K562 (cell line): ENCODE measurements at regions not wholly inside any gene's neighbourhood (a gene's known extent, or its start where the extent isn't known, plus 50 kb on each side); places are given as distances from the start of the nearest gene placed in this dataset.

ENCODE experiments used
- ATAC-seq: fragments of 200-7000 bp; cut with Tn5 transposase; 3 replicates; pipeline ENCODE4 v1.9.1; 2020; ENCODE audit warnings: moderate library complexity
- BruUV-seq: library from RNA; stranded (reverse); fragments of 400-500 nt; replicated peaks from 2 replicates; lab custom pipeline; 2021; lab: Mats Ljungman, UMichigan
- CTCF ChIA-PET: fragments of 300-600 bp; formaldehyde crosslinking; extraction: SDS; loops from one replicate; lab custom pipeline; 2021; ENCODE audit warnings: low intra/inter-chr PET ratio; lab: Yijun Ruan, JAX
- POLR2A ChIA-PET: fragments of 300-600, 350-650 bp; sonication (Branson Sonifier 250); formaldehyde crosslinking; extraction: SDS; loops from one replicate; lab custom pipeline; 2021; ENCODE audit warnings: antibody characterized with exemption, inconsistent platforms; lab: Yijun Ruan, JAX
- DNase-seq, 4 experiments: peaks; one replicate each; pipeline versions ENCODE4 v3.0.0 to v3.0.0-alpha.2; 2011 to 2018; ENCODE audit warnings: low spot score in 3 of 4, mixed read lengths in 3 of 4; ENCODE audit errors: extremely low read depth in 1 of 4
- FAIRE-seq: peaks from 2 replicates; lab custom pipeline; 2011; peaks lifted over from hg19 to GRCh38; lab: Jason Lieb, UNC
- H2AFZ ChIP-seq: 2 replicates; pipeline ENCODE4 v1.6.0; 2011; ENCODE audit warnings: low read depth, low read length, control low read depth, inconsistent platforms
- H3K27ac ChIP-seq: fragments of 200-600 bp; 3 replicates; pipeline ENCODE4 v1.8.0; 2011; ENCODE audit warnings: low read depth, mild to moderate bottlenecking, control low read depth, inconsistent platforms, low read length, moderate library complexity, mixed read lengths; ENCODE audit errors: extremely low read depth
- H3K27me3 ChIP-seq, 2 experiments: fragments of 300-600 bp in 1 of 2; 2 replicates in 1 of 2; 3 replicates in 1 of 2; pipeline versions ENCODE4 v1.6.0 to v1.8.0; 2011; ENCODE audit warnings: inconsistent platforms in 2 of 2, low read length in 2 of 2, mild to moderate bottlenecking in 1 of 2, mixed read lengths in 1 of 2, moderate library complexity in 1 of 2; ENCODE audit not compliant: control insufficient read depth in 2 of 2, insufficient read depth in 2 of 2
- H3K36me3 ChIP-seq: fragments of 300-600 bp; 3 replicates; pipeline ENCODE4 v1.8.0; 2011; ENCODE audit warnings: mild to moderate bottlenecking, low read length, inconsistent platforms; ENCODE audit not compliant: control insufficient read depth, insufficient read depth
- H3K4me1 ChIP-seq, 2 experiments: fragments of 200-600 bp in 1 of 2; replicated peaks in 1 of 2; 2 replicates in 1 of 2; 3 replicates in 1 of 2; pipeline versions ENCODE4 v1.5.1 to v1.8.0; 2011; ENCODE audit warnings: inconsistent platforms in 2 of 2, low read length in 2 of 2, mild to moderate bottlenecking in 1 of 2, mixed read lengths in 1 of 2, moderate library complexity in 1 of 2; ENCODE audit not compliant: control insufficient read depth in 2 of 2, insufficient read depth in 2 of 2
- H3K4me2 ChIP-seq: 2 replicates; pipeline ENCODE4 v1.6.1; 2011; ENCODE audit warnings: low read length, control low read depth, inconsistent platforms, mixed read lengths; ENCODE audit not compliant: insufficient read depth
- H3K4me3 ChIP-seq: fragments of 200-600 bp; sonication (generic), shearing (Covaris generic); 2 replicates; pipeline ENCODE4 v1.5.1; 2016; ENCODE audit warnings: control low read depth, inconsistent platforms
- H3K79me2 ChIP-seq: fragments of 200-600 bp; 3 replicates; pipeline ENCODE4 v1.8.0; 2011; ENCODE audit warnings: low read length, inconsistent platforms; ENCODE audit not compliant: control insufficient read depth, insufficient read depth
- H3K9ac ChIP-seq, 2 experiments: 2 replicates each; pipeline versions ENCODE4 v1.6.0 to v1.6.1; 2011; ENCODE audit warnings: low read depth in 2 of 2, low read length in 2 of 2, control low read depth in 1 of 2, inconsistent platforms in 1 of 2, mild to moderate bottlenecking in 1 of 2, mixed read lengths in 1 of 2; ENCODE audit not compliant: insufficient read depth in 1 of 2
- H3K9me1 ChIP-seq: one replicate; pipeline ENCODE4 v1.6.0; 2011; ENCODE audit warnings: inconsistent platforms, mild to moderate bottlenecking, low read length, moderate library complexity; ENCODE audit not compliant: control insufficient read depth, insufficient read depth
- H3K9me3 ChIP-seq: replicated peaks from 2 replicates; pipeline ENCODE4 v1.5.1; 2011; ENCODE audit warnings: low read depth, low read length, inconsistent platforms; ENCODE audit not compliant: control insufficient read depth, insufficient read depth
- H4K20me1 ChIP-seq: replicated peaks from 2 replicates; pipeline ENCODE4 v1.6.1; 2011; ENCODE audit warnings: low read length, inconsistent platforms, mixed read lengths; ENCODE audit not compliant: control insufficient read depth, insufficient read depth
- ARID1B ChIP-seq: fragments of 450-650 bp; IDR thresholded peaks from 2 replicates; pipeline ENCODE4 v1.6.1; 2016; ENCODE audit warnings: antibody characterized with exemption, mild to moderate bottlenecking, inconsistent platforms
- DACH1 ChIP-seq: fragments of 450-650 bp; IDR thresholded peaks from 2 replicates; pipeline ENCODE4 v1.6.1; 2018; ENCODE audit not compliant: partially characterized antibody
- DMBX1 ChIP-seq: fragments of 250-450 bp; sonication (Bioruptor Pico); IDR thresholded peaks from 2 replicates; pipeline ENCODE4 v1.8.0; 2022; ENCODE audit warnings: inconsistent platforms, mild to moderate bottlenecking, moderate library complexity, borderline replicate concordance
- SIN3A ChIP-seq, 2 experiments: fragments of 150-350 bp in 1 of 2; IDR thresholded peaks; 2 replicates each; pipeline ENCODE4 v1.6.1; 2011 to 2016; ENCODE audit warnings: borderline replicate concordance in 2 of 2, low read depth in 2 of 2, low read length in 2 of 2, mild to moderate bottlenecking in 2 of 2, moderate library complexity in 2 of 2; ENCODE audit not compliant: control insufficient read depth in 1 of 2
- SP1 ChIP-seq: sonication (generic); formaldehyde crosslinking; IDR thresholded peaks from 2 replicates; pipeline ENCODE4 v1.8.1; 2022; ENCODE audit warnings: mild to moderate bottlenecking, missing genetic modification reagents
- THRAP3 ChIP-seq: fragments of 450-650 bp; IDR thresholded peaks from 2 replicates; pipeline ENCODE4 v1.6.1; 2016; ENCODE audit warnings: mild to moderate bottlenecking, inconsistent platforms, borderline replicate concordance
- ZNF23 ChIP-seq: fragments of 250-450 bp; sonication (Bioruptor Pico); IDR thresholded peaks from 2 replicates; pipeline ENCODE4 v1.4.0; 2020; ENCODE audit warnings: mild to moderate bottlenecking
- ZNF311 ChIP-seq: fragments of 250-450 bp; sonication (Bioruptor Pico); IDR thresholded peaks from 2 replicates; pipeline ENCODE4 v1.4.0; 2020; ENCODE audit warnings: mild to moderate bottlenecking, moderate library complexity
- ZNF76 ChIP-seq: fragments of 250-450 bp; sonication (Bioruptor Pico); IDR thresholded peaks from 2 replicates; pipeline ENCODE4 v1.4.0; 2020; ENCODE audit warnings: mild to moderate bottlenecking, moderate library complexity, borderline replicate concordance
- WGBS: fragments of 100-300 bp; shearing (Covaris generic); methylation state at CpG from one replicate; pipeline ENCODE4 v1.1.6; 2016; ENCODE audit warnings: low coverage, mixed read lengths; ENCODE audit not compliant: insufficient coverage; ENCODE audit errors: missing lambda C conversion rate; 5-methylcytosine and 5-hydroxymethylcytosine counted together
- in situ Hi-C: fragments of 300-500 bp; cut with MboI; formaldehyde crosslinking; loops from 4 replicates; pipeline ENCODE4 v1.15.0; 2018; ENCODE audit warnings: inconsistent platforms, mixed read lengths
- intact Hi-C: fragments of 100-400 bp; cut with micrococcal nuclease; formaldehyde crosslinking; loops from 2 replicates; pipeline ENCODE4 v1.14.2; 2022
- TF ChIP-seq, protein P1 (sequence below): sonication (generic); formaldehyde crosslinking; IDR thresholded peaks from 2 replicates; pipeline ENCODE4 v1.8.0; 2022; ENCODE audit warnings: mild to moderate bottlenecking, low read depth, missing genetic modification reagents

DNA sequence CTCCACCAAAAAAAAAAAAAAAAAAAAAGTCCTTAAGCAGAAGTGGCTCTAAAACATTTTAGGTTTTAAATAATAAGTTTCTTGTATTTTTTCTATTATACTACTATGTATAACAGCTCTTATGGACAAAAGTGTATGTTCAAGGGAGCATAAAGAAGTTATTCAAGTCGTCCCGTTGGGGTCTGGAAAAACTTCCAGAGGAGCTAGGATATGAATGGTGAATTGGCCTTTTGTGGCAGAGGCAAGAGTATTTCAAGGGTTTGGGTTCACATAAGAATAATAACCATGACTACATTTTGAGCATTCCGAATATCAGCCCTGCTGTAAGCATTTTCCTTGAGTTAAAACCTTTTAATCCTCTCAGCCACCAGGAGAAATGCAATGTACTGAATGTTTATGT, 50.6 kb upstream of the ARHGAP42 start:
- WGBS = 30% methylated on average over 3 of the region's 3 CpGs
- Histone ChIP-seq H3K9ac (no peak overlapping the region), H3K4me1 (peaks cover 0 to 14% of the 10 kb centered on the region in 2 experiments; a peak in 3 of 5 replicates), H3K79me2 (no peaks in the 10 kb centered on the region), H2AFZ (no peak overlapping the region), H3K9me3 (no peaks in the 10 kb centered on the region), H3K27me3 (no peaks in the 10 kb centered on the region), H3K4me3 (no peak overlapping the region), H3K4me2 (no peak overlapping the region), H3K36me3 (no peaks in the 10 kb centered on the region), H4K20me1 (no peaks in the 10 kb centered on the region), H3K27ac (no peak overlapping the region), H3K9me1 (no peaks in the 10 kb centered on the region)
- FAIRE-seq (no peak), DNase-seq (no peak), ATAC-seq (no peak)
- TF ChIP-seq DACH1 (no peak), ZNF311 (CRISPR knock-in tag) (no peak), ARID1B (no peak), ZNF23 (CRISPR knock-in tag) (no peak), THRAP3 (no peak), DMBX1 (CRISPR knock-in tag) (no peak), ZNF76 (CRISPR knock-in tag) (no peak), SIN3A (IDR thresholded peaks at IDR 0.05; ENCODE audit: borderline replicate concordance in 2 of 2, control insufficient read depth in 1 of 2, low read depth in 2 of 2, low read length in 2 of 2) (no peak), SP1 (CRISPR knock-in tag) (no peak)
- TF ChIP-seq, protein P1, sequence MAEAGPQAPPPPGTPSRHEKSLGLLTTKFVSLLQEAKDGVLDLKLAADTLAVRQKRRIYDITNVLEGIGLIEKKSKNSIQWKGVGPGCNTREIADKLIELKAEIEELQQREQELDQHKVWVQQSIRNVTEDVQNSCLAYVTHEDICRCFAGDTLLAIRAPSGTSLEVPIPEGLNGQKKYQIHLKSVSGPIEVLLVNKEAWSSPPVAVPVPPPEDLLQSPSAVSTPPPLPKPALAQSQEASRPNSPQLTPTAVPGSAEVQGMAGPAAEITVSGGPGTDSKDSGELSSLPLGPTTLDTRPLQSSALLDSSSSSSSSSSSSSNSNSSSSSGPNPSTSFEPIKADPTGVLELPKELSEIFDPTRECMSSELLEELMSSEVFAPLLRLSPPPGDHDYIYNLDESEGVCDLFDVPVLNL (CRISPR knock-in tag) = no peak
- BruUV-seq = no TSS peak
- ChIA-PET CTCF (no interaction called here), POLR2A (interaction anchor here (0.9 kb wide), 1 partner anchor 409 kb away, joined by 3 read pairs; no protein-coding TSS in a partner anchor)
- in situ Hi-C loops (no loop called here), intact Hi-C loops (no loop called here)
